Stomach smooth muscle (tissue), 2 donors: ENCODE measurements at regions not wholly inside any gene's neighbourhood (a gene's known extent, or its start where the extent isn't known, plus 50 kb on each side); places are given as distances from the start of the nearest gene placed in this dataset.
"Not testable (repeated sequence)": the region's sequence is repeated elsewhere in the genome, so short reads cannot be mapped to it uniquely, and the experiment has no call there.

ENCODE experiments used
- H3K27ac ChIP-seq: one replicate; pipeline ENCODE4 v1.7.0; 2013; ENCODE audit warnings: mild to moderate bottlenecking, low read length, inconsistent platforms
- H3K27me3 ChIP-seq, 2 donors: one replicate each; pipeline ENCODE4 v1.7.0; 2013; ENCODE audit warnings: low read length in 2 of 2; ENCODE audit not compliant: insufficient read depth in 2 of 2, control insufficient read depth in 1 of 2
- H3K36me3 ChIP-seq, 2 donors: one replicate each; pipeline ENCODE4 v1.7.0; 2013; ENCODE audit warnings: low read length in 2 of 2; ENCODE audit not compliant: control insufficient read depth in 2 of 2, insufficient read depth in 2 of 2
- H3K4me1 ChIP-seq: one replicate; pipeline ENCODE4 v1.7.0; 2013; ENCODE audit warnings: low read length; ENCODE audit not compliant: control insufficient read depth, insufficient read depth
- H3K4me3 ChIP-seq, 2 donors: one replicate each; pipeline ENCODE4 v1.7.0; 2013; ENCODE audit warnings: low read length in 2 of 2
- H3K9ac ChIP-seq, 2 donors: one replicate each; pipeline ENCODE4 v1.7.0; 2013; ENCODE audit warnings: low read length in 2 of 2, mild to moderate bottlenecking in 1 of 2
- H3K9me3 ChIP-seq, 2 donors: one replicate each; pipeline ENCODE4 v1.7.0; 2013; ENCODE audit warnings: low read length in 2 of 2; ENCODE audit not compliant: control insufficient read depth in 2 of 2
- donor health status: healthy.
- donor health status: Pancreatic carcinoma.

- Histone ChIP-seq H3K4me3 (no peak overlapping the region), H3K27ac (no peak overlapping the region), H3K9ac (no peak overlapping the region), H3K36me3 (no peaks in the 10 kb centered on the region), H3K9me3 (no peaks in the 10 kb centered on the region), H3K27me3 (no peaks in the 10 kb centered on the region), H3K4me1 (no peaks in the 10 kb centered on the region)
Observed at GRCh38 chr11:121904148-121904547, 211.9 kb downstream of the BLID start.

- Histone ChIP-seq H3K27ac (no peak overlapping the region), H3K27me3 (no peaks in the 10 kb centered on the region), H3K36me3 (no peaks in the 10 kb centered on the region), H3K4me3 (no peak overlapping the region), H3K4me1 (no peaks in the 10 kb centered on the region), H3K9me3 (no peaks in the 10 kb centered on the region), H3K9ac (no peak overlapping the region)
Observed at GRCh38 chr11:121901886-121902285, 214.1 kb downstream of the BLID start.

- H3K27me3 ChIP-seq, H3K9ac ChIP-seq, H3K4me3 ChIP-seq, H3K4me1 ChIP-seq, H3K36me3 ChIP-seq, H3K9me3 ChIP-seq, H3K27ac ChIP-seq: not testable (repeated sequence)
Observed at GRCh38 chr11:121901417-121901816, 214.6 kb downstream of the BLID start.

DNA sequence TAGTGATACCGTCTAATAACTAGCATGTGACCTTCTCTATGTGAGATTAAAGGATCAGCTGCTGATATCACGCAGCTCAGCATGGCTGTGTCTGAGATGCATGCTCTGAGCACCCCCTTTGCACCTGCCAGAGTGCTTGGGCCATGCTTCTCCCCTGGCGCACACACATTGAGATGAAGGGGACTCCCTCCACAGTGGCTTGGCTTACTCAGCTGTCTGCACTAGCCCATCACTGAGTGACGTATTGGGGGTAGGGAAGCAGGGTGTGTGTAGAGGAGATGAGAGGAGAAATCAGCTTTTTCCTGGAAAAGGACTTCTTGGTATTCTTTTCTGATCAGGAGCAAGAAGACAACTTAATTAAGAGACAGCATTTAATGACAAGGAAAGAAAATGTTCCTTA, 216.5 kb downstream of the BLID start:
- H3K4me1 ChIP-seq = no peaks in the 10 kb centered on the region

DNA sequence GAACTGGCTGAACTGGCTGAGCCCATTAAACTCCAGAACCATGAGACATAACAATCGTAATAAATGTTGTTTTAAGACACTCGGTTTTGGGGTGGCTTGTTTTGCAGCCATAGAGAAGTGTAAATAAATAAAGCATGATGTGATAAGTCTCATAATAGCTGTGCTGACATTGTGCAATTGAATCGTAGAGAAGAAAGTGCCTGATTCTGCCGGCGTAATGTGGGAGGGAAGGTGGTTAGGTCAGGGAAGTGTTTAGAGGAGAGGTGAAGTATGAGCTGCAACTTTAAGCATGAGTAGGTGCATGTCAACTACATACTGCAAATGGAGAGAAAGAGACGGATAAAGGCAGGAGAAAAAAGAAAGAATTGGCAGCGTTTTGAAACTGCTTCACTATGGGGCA, 217.1 kb downstream of the BLID start:
- H3K27ac ChIP-seq = no peak overlapping the region
- no peaks in the 10 kb centered on the region for H3K4me1 ChIP-seq
- peak overlapping the region in 1 of 2 donors; percentile 3 for H3K4me3 ChIP-seq
- no peak overlapping the region for H3K9ac ChIP-seq
- H3K9me3 ChIP-seq = no peaks in the 10 kb centered on the region
- H3K27me3 ChIP-seq = no peaks in the 10 kb centered on the region
- H3K36me3 ChIP-seq = no peaks in the 10 kb centered on the region

More for the DNA sequence above, 216.5 kb downstream of the BLID start:
- Histone ChIP-seq H3K9ac (no peak overlapping the region), H3K36me3 (no peaks in the 10 kb centered on the region), H3K4me3 (no peak overlapping the region), H3K27me3 (no peaks in the 10 kb centered on the region), H3K27ac (no peak overlapping the region), H3K9me3 (no peaks in the 10 kb centered on the region)

- Histone ChIP-seq H3K36me3 (no peaks in the 10 kb centered on the region), H3K4me3 (no peak overlapping the region), H3K27ac (no peak overlapping the region), H3K27me3 (no peaks in the 10 kb centered on the region), H3K9ac (no peak overlapping the region), H3K9me3 (no peaks in the 10 kb centered on the region), H3K4me1 (no peaks in the 10 kb centered on the region)
Observed at GRCh38 chr11:121895919-121896318, 220.1 kb downstream of the BLID start.

DNA sequence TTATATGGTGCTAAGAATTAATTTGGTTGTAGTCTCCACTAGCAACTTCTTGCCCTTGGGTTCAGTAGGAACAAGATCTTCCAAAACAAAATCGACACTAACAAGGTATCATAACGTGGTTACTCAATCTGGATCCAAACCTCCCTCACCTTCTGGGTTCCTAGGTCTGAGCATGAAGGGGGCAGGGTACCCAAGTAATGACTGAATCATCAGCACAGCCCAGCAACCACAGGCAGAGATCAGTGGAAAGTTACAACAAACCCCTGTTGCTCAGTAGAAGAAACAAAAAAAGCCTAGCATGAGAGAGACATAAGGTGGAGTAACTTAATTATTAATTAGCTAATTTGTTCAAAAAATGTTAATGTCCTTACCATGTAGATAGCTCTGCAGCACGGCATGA, 221.4 kb downstream of the BLID start:
- no peak overlapping the region for H3K27ac ChIP-seq
- H3K4me1 ChIP-seq = peaks cover 5% of the 10 kb centered on the region
- H3K9me3 ChIP-seq = no peaks in the 10 kb centered on the region
- no peaks in the 10 kb centered on the region for H3K27me3 ChIP-seq
- no peaks in the 10 kb centered on the region for H3K36me3 ChIP-seq
- no peak overlapping the region for H3K9ac ChIP-seq
- H3K4me3 ChIP-seq = no peak overlapping the region

DNA sequence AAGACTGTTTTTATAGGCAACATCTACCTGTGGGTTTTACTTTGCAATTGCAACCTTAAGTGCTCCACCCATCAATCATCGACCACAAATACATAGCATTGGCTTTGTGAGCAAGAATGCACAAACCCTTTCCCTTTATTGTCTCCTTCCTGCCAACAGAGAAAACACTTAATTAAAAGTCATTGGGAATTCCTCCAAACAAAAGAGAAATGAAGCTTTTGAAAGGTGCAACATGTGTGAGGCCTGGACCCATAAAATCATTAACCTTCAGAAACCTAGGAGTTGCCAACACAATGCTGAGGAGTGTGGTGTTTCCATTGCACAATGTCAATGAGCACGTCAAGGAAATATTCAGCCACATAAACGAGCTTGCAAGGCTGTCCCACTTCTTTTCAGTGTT, 223.2 kb downstream of the BLID start:
- H3K36me3 ChIP-seq = no peaks in the 10 kb centered on the region
- H3K9ac ChIP-seq = no peak overlapping the region
- H3K27ac ChIP-seq = no peak overlapping the region
- no peak overlapping the region for H3K4me3 ChIP-seq
- H3K4me1 ChIP-seq = peaks cover 5% of the 10 kb centered on the region
- H3K9me3 ChIP-seq = no peaks in the 10 kb centered on the region
- H3K27me3 ChIP-seq = no peaks in the 10 kb centered on the region

DNA sequence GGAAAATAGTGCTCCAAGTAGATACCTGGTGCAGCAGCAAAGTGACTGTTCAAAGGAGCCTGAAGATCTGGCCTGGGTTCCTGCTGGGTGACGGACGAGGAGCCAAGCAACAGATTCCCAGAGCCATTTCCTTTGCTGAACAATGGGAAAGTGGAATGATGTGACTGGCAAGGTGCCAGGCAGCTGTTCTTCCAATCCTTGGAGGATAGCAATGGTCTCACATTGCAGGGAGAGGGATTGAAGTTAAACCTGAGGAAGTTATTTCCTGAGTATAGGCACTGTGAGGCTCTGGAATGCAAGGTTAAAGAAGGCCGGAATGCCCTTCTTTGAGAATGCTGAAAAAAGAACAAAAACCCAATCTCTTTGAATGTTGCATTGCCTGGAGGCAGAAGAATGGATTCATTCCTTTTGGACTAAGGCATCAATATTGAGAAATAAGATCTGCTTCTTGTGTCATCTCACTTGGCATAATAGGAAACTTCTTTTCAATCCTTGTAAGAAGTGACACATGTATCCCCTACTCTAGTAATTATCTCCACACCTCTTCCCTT, 223.8 kb downstream of the BLID start:
- Histone ChIP-seq H3K9ac (no peak overlapping the region), H3K9me3 (no peaks in the 10 kb centered on the region), H3K27ac (no peak overlapping the region), H3K36me3 (no peaks in the 10 kb centered on the region), H3K4me3 (no peak overlapping the region), H3K4me1 (peaks cover 5% of the 10 kb centered on the region), H3K27me3 (no peaks in the 10 kb centered on the region)

GRCh38 chr11:121890946-121891515, 225.0 kb downstream of the BLID start:
- peaks cover 5% of the 10 kb centered on the region for H3K4me1 ChIP-seq
- H3K9ac ChIP-seq = no peak overlapping the region
- no peaks in the 10 kb centered on the region for H3K9me3 ChIP-seq
- H3K36me3 ChIP-seq = no peaks in the 10 kb centered on the region
- no peak overlapping the region for H3K4me3 ChIP-seq
- H3K27me3 ChIP-seq = no peaks in the 10 kb centered on the region
- no peak overlapping the region for H3K27ac ChIP-seq

- H3K9ac ChIP-seq = no peak overlapping the region
- H3K27me3 ChIP-seq = no peaks in the 10 kb centered on the region
- H3K27ac ChIP-seq = no peak overlapping the region
- H3K4me1 ChIP-seq = peaks cover 5% of the 10 kb centered on the region
- H3K9me3 ChIP-seq = no peaks in the 10 kb centered on the region
- H3K4me3 ChIP-seq = no peak overlapping the region
- no peaks in the 10 kb centered on the region for H3K36me3 ChIP-seq
Observed at GRCh38 chr11:121890377-121890776, 225.6 kb downstream of the BLID start.
